ENCODE measurements at regions not wholly inside any gene's neighbourhood (a gene's known extent, or its start where the extent isn't known, plus 50 kb on each side); places are given as distances from the start of the nearest gene placed in this dataset.

DNA sequence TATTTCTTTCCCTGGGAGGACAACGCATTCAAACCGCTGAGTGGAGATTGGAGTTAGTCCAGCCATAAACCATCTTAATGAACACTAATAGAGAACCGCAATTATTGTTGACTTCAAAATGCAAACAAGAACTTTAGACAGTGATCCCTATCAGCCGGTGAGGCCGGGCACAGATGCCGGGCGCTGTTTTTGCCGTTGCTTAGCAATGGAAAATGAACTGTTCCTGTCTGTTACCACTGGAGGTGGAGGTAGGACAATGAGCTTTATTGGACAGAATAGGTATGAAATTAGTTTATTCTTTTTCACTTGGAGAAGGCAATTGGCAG lies 216.8 kb downstream of the TTC8 start:
- Histone ChIP-seq H3K4me3 (peak overlapping the region; percentile 38 to 72 (median 50)), H3K27me3 (no peaks in the 10 kb centered on the region), H3K4me1 (peaks cover 9 to 21% of the 10 kb centered on the region in 2 donors), H3K36me3 (no peaks in the 10 kb centered on the region), H3K9me3 (no peaks in the 10 kb centered on the region), H3K27ac (peak overlapping the region; percentile 77 to 89 (median 84))
- intact Hi-C loops (cut with DNase I; ENCODE audit: low total_unique reads), result loop anchor here (1.0 to 10.0 kb wide), 8 partner anchors 126 to 876 kb away; no protein-coding TSS in a partner anchor
- ATAC-seq (peak in 1 of 2 donors; percentile 8), DNase-seq (peak in 1 of 2 donors; percentile 14)
- in situ Hi-C loops (cut with MboI; ENCODE audit: low sequenced_read_pairs in 4 of 4), result loop anchor here in 3 of 4 donors (5.0 to 25.0 kb wide), 4 partner anchors 114 to 876 kb away; partner anchors contain the start of gene FOXN3 (in 2 of the 3)
- TF ChIP-seq, protein P1, sequence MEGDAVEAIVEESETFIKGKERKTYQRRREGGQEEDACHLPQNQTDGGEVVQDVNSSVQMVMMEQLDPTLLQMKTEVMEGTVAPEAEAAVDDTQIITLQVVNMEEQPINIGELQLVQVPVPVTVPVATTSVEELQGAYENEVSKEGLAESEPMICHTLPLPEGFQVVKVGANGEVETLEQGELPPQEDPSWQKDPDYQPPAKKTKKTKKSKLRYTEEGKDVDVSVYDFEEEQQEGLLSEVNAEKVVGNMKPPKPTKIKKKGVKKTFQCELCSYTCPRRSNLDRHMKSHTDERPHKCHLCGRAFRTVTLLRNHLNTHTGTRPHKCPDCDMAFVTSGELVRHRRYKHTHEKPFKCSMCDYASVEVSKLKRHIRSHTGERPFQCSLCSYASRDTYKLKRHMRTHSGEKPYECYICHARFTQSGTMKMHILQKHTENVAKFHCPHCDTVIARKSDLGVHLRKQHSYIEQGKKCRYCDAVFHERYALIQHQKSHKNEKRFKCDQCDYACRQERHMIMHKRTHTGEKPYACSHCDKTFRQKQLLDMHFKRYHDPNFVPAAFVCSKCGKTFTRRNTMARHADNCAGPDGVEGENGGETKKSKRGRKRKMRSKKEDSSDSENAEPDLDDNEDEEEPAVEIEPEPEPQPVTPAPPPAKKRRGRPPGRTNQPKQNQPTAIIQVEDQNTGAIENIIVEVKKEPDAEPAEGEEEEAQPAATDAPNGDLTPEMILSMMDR (IDR thresholded peaks at IDR 0.05 in 4 of 5, conservative IDR thresholded peaks at IDR 0.05 in 1 of 5), result no peak
- TF ChIP-seq POLR2A (IDR thresholded peaks at IDR 0.05), result no peak

DNA sequence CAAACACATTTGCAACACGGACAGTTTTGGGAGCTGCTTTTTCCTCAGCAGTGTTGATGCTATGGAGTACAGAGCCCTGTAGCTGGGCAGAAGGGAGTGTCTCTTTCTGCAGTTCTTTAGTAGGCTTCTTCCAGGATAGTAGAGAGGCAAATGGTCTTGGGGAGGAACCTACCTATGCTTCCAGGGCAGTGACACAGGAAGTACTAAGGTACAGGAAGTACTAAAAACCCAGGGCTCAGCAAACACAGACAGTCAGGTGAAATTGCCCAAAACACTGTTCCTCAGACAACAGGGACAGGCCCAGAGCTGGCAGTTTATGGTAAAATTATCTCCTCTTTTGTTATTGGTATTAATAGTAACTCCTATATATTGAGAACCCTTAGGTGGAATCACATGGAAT lies 217.6 kb downstream of the TTC8 start:
- H3K36me3 ChIP-seq, result no peaks in the 10 kb centered on the region
- TF ChIP-seq POLR2A (IDR thresholded peaks at IDR 0.05), result no peak
- TF ChIP-seq, protein P1 (IDR thresholded peaks at IDR 0.05 in 4 of 5, conservative IDR thresholded peaks at IDR 0.05 in 1 of 5), result no peak
- intact Hi-C loops (cut with DNase I; ENCODE audit: low total_unique reads), result loop anchor here (5.0 to 10.0 kb wide), 5 partner anchors 125 to 875 kb away; no protein-coding TSS in a partner anchor
- no peak overlapping the region for H3K4me3 ChIP-seq
- in situ Hi-C loops (cut with MboI; ENCODE audit: low sequenced_read_pairs in 4 of 4), result loop anchor here in 3 of 4 donors (5.0 to 25.0 kb wide), 4 partner anchors 113 to 875 kb away; partner anchors contain the start of gene FOXN3 (in 2 of the 3)
- H3K4me1 ChIP-seq, result peaks cover 9 to 21% of the 10 kb centered on the region in 2 donors
- ATAC-seq, result no peak
- DNase-seq, result no peak
- no peaks in the 10 kb centered on the region for H3K27me3 ChIP-seq
- H3K9me3 ChIP-seq, result no peaks in the 10 kb centered on the region
- no peak overlapping the region for H3K27ac ChIP-seq

DNA sequence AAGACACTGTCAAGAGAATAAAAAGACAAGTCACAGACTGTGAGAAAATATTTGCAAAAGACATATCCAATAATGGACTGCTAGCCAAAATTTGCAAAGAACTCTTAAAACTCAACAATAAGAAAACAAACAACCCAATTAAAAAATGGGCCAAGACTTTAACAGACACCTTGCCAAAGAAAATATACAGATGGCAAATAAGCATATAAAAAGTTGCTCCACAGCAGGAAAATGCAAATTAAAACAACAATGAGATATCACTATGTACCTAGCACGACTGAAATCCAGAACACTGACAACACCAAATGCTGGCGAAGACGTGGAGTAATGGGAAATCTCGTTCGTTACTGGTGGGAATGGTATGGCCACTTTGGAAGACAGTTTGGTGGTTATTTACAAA lies 228.9 kb downstream of the TTC8 start:
- H3K4me1 ChIP-seq, result no peaks in the 10 kb centered on the region
- no peaks in the 10 kb centered on the region for H3K36me3 ChIP-seq
- no peak overlapping the region for H3K27ac ChIP-seq
- in situ Hi-C loops (cut with MboI; ENCODE audit: low sequenced_read_pairs in 4 of 4) (no loop called here), intact Hi-C loops (cut with DNase I; ENCODE audit: low total_unique reads) (no loop called here)
- no peaks in the 10 kb centered on the region for H3K9me3 ChIP-seq
- TF ChIP-seq, protein P1 (IDR thresholded peaks at IDR 0.05 in 4 of 5, conservative IDR thresholded peaks at IDR 0.05 in 1 of 5), result no peak
- TF ChIP-seq POLR2A (IDR thresholded peaks at IDR 0.05), result no peak
- ATAC-seq (no peak), DNase-seq (no peak)
- no peak overlapping the region for H3K4me3 ChIP-seq
- H3K27me3 ChIP-seq, result no peaks in the 10 kb centered on the region

DNA sequence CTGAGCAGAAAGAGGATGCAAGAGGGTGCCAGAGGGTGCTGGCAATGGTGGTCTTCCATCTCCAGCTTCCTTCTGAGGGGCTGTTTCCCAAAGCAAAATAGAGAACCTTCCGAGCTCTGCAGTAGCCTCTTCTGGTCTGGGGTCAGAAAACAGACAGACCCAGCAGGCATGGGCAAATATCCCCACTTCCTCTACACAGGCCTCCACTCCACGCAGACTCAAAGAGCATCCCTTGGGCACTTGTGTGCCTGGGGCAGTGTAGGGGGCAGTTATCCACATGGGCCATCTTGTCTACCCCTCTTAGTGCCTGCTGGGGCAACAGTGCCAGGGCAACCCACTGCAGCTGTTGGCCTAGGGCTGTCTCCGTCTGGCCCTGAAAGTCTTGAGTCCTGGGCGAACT lies 231.9 kb downstream of the TTC8 start:
- Histone ChIP-seq H3K27ac (no peak overlapping the region), H3K4me1 (no peaks in the 10 kb centered on the region), H3K4me3 (no peak overlapping the region), H3K27me3 (no peaks in the 10 kb centered on the region), H3K36me3 (no peaks in the 10 kb centered on the region), H3K9me3 (no peaks in the 10 kb centered on the region)
- ATAC-seq (no peak), DNase-seq (no peak)
- intact Hi-C loops (cut with DNase I; ENCODE audit: low total_unique reads), result no loop called here
- in situ Hi-C loops (cut with MboI; ENCODE audit: low sequenced_read_pairs in 4 of 4), result no loop called here
- TF ChIP-seq, protein P1 (IDR thresholded peaks at IDR 0.05 in 4 of 5, conservative IDR thresholded peaks at IDR 0.05 in 1 of 5), result no peak
- no peak for TF ChIP-seq POLR2A (IDR thresholded peaks at IDR 0.05)

DNA sequence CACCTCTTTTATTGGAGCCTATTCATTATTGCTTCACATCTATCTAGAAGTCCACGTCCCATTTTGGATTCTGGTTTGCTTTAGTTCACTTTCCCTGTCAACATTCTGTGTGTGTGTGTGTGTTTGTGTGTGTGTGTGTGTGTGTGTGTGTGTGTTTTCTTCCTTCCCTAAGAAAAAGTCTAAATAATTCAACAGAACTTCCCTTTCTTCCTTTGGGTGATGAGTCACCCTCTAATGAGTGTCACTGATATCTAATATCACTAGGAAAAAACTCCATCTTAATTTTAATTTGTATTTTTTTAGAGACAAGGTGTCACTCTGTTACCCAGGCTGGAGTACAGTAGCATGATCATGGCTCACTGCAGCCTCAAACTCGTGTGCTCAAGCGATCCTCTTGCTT lies 234.2 kb downstream of the TTC8 start:
- H3K27me3 ChIP-seq, result no peaks in the 10 kb centered on the region
- no peaks in the 10 kb centered on the region for H3K36me3 ChIP-seq
- ATAC-seq, result no peak
- in situ Hi-C loops (cut with MboI; ENCODE audit: low sequenced_read_pairs in 4 of 4) (no loop called here), intact Hi-C loops (cut with DNase I; ENCODE audit: low total_unique reads) (no loop called here)
- DNase-seq, result no peak
- H3K4me1 ChIP-seq, result no peaks in the 10 kb centered on the region
- no peak overlapping the region for H3K4me3 ChIP-seq
- H3K27ac ChIP-seq, result no peak overlapping the region
- TF ChIP-seq, protein P1 (IDR thresholded peaks at IDR 0.05 in 4 of 5, conservative IDR thresholded peaks at IDR 0.05 in 1 of 5), result no peak
- no peak for TF ChIP-seq POLR2A (IDR thresholded peaks at IDR 0.05)
- H3K9me3 ChIP-seq, result no peaks in the 10 kb centered on the region

Data from gastrocnemius medialis (tissue), 4 donors.